ENCODE measurements at regions not wholly inside any gene's neighbourhood (a gene's known extent, or its start where the extent isn't known, plus 50 kb on each side); places are given as distances from the start of the nearest gene placed in this dataset.

- Histone ChIP-seq H3K27ac (no peak overlapping the region), H3F3A (ENCODE audit: low read depth) (no peaks in the 10 kb centered on the region), H3K4me3 (no peak overlapping the region), H4K20me1 (ENCODE audit: low read depth) (no peaks in the 10 kb centered on the region), H3K9ac (no peak overlapping the region), H3K4me2 (no peak overlapping the region), H3K9me3 (ENCODE audit: low read depth) (no peaks in the 10 kb centered on the region), H3K79me2 (ENCODE audit: low read depth) (no peaks in the 10 kb centered on the region), H3K27me3 (no peaks in the 10 kb centered on the region), H3K36me3 (no peaks in the 10 kb centered on the region), H2AFZ (replicated peaks) (no peak overlapping the region), H3K4me1 (no peaks in the 10 kb centered on the region)
- no peak for DNase-seq (ENCODE audit: low spot score)
- Mint-ChIP-seq H3K36me3 (no peaks in the 10 kb centered on the region), H3K4me1 (no peaks in the 10 kb centered on the region), H3K9me3 (no peaks in the 10 kb centered on the region), H3K4me3 (no peak overlapping the region), H3K27ac (no peak overlapping the region), H3K27me3 (ENCODE audit: insufficient read depth, low read depth) (no peaks in the 10 kb centered on the region)
- TF ChIP-seq EZH2 (IDR thresholded peaks at IDR 0.05) (no peak), CTCF (IDR thresholded peaks at IDR 0.05) (no peak), EZH2phosphoT487 (IDR thresholded peaks at IDR 0.05) (no peak)
These were observed 246.3 kb upstream of the VWC2 start for GRCh38 chr7:49527182-49527581.

GRCh38 chr7:49530481-49530880, 243.0 kb upstream of the VWC2 start:
- H3K9ac ChIP-seq: no peak overlapping the region

GRCh38 chr7:49563693-49564378, 209.6 kb upstream of the VWC2 start:
- H3K9me3 Mint-ChIP-seq: peaks cover 11% of the 10 kb centered on the region
- TF ChIP-seq EZH2phosphoT487 (IDR thresholded peaks at IDR 0.05): no peak
- no peak for TF ChIP-seq EZH2 (IDR thresholded peaks at IDR 0.05)
- no peak for TF ChIP-seq CTCF (IDR thresholded peaks at IDR 0.05)

More at GRCh38 chr7:49530481-49530880, 243.0 kb upstream of the VWC2 start:
- Histone ChIP-seq H3K36me3 (no peaks in the 10 kb centered on the region), H2AFZ (replicated peaks) (no peak overlapping the region), H3K4me1 (no peaks in the 10 kb centered on the region), H3K79me2 (ENCODE audit: low read depth) (no peaks in the 10 kb centered on the region), H4K20me1 (ENCODE audit: low read depth) (no peaks in the 10 kb centered on the region), H3F3A (ENCODE audit: low read depth) (no peaks in the 10 kb centered on the region), H3K27me3 (no peaks in the 10 kb centered on the region), H3K27ac (no peak overlapping the region), H3K9me3 (ENCODE audit: low read depth) (no peaks in the 10 kb centered on the region), H3K4me3 (no peak overlapping the region), H3K4me2 (no peak overlapping the region)
- Mint-ChIP-seq H3K9me3 (no peaks in the 10 kb centered on the region), H3K36me3 (no peaks in the 10 kb centered on the region), H3K27me3 (ENCODE audit: insufficient read depth, low read depth) (no peaks in the 10 kb centered on the region), H3K4me3 (no peak overlapping the region), H3K27ac (no peak overlapping the region), H3K4me1 (no peaks in the 10 kb centered on the region)
- TF ChIP-seq EZH2 (IDR thresholded peaks at IDR 0.05) (no peak), EZH2phosphoT487 (IDR thresholded peaks at IDR 0.05) (no peak), CTCF (IDR thresholded peaks at IDR 0.05) (no peak)
- DNase-seq (ENCODE audit: low spot score): no peak

More at GRCh38 chr7:49563693-49564378, 209.6 kb upstream of the VWC2 start:
- DNase-seq (ENCODE audit: low spot score): no peak
- Histone ChIP-seq H3K27ac (no peak overlapping the region), H3K4me1 (no peaks in the 10 kb centered on the region), H4K20me1 (ENCODE audit: low read depth) (no peaks in the 10 kb centered on the region), H3K27me3 (no peaks in the 10 kb centered on the region), H3K36me3 (no peaks in the 10 kb centered on the region), H3K9ac (no peak overlapping the region), H3F3A (ENCODE audit: low read depth) (no peaks in the 10 kb centered on the region), H3K4me3 (no peak overlapping the region), H3K4me2 (no peak overlapping the region), H3K79me2 (ENCODE audit: low read depth) (no peaks in the 10 kb centered on the region), H2AFZ (replicated peaks) (no peak overlapping the region), H3K9me3 (ENCODE audit: low read depth) (no peaks in the 10 kb centered on the region)
- no peaks in the 10 kb centered on the region for H3K27me3 Mint-ChIP-seq (ENCODE audit: insufficient read depth, low read depth)
- H3K4me3 Mint-ChIP-seq: no peak overlapping the region
- H3K36me3 Mint-ChIP-seq: no peaks in the 10 kb centered on the region
- no peak overlapping the region for H3K27ac Mint-ChIP-seq
- H3K4me1 Mint-ChIP-seq: no peaks in the 10 kb centered on the region
